ENCODE measurements at regions not wholly inside any gene's neighbourhood (a gene's known extent, or its start where the extent isn't known, plus 50 kb on each side); places are given as distances from the start of the nearest gene placed in this dataset.

DNA sequence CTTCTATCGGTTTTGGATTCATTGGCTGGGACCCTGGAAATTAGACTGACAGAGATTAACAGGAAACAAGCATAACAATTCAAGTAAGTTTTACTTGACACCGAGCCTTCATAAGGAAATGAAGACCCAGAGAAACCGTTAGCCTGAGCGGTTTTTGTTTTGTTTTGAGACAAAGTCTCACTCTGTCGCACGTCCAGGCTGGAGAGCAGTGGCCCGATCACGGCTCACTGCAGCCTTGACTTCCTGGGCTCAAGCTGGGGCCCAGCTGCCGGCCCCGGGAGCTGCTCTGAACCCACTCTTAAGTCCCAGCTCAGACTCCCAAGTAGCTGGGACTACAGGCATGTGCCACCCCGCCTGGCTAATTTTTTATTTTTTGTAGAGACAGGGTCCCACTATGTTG is 321.3 kb downstream of the SEC14L1 start:
- no peak for DNase-seq

- DNase-seq = no peak
Observed at GRCh38 chr17:77462553-77463497, 322.1 kb downstream of the SEC14L1 start.

DNA sequence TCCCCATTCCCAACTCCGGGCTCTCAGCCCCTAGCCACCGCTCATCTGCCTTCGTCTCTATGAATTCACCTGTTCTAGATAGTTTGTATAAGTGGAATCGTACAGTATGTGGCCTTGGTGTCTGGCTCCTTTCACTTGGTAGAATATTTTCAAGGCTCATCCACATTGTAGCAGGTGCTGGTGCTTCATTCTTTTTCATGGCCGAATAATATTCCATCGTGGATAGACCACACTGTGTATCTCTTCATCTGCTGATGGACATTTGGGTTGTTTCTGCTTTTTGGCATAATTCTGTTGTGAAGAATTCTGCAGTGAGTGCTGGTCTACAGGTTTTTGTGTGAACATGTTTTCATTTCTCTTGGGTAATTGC is 324.2 kb downstream of the SEC14L1 start:
- no peak for DNase-seq

DNA sequence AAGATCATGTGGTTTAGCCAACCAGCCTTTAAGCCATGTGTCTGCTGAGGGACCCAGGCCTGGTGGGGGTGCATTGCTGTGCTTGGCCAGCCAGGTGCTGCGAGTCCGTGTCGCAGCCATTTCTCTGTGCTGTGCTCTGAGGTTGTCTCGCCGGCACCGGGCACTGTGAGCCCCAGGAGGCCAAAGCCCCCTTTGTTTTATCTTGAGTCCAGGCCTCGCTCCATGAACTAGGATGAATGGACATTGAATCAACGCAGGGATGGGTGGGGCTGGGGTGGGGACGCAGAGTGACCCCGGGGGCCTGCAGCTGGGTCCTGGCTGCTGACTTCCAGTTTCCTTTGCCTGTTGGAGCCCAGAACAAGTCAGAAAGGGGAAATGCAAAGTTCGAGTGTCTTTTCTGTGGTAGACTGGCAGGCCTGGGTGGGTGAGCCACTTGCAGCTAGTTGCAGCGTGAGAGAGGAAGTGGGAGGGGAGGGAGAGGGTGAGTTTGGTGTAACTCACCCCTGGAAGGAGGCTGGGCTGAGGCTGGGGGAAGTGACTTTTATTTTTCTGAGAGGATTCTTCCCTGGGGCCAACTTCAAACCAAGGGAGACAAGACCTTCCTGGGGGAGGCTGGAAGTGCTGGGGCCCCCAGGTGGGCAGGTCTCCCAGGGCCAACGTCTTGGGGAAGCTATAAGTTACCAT is 324.7 kb downstream of the SEC14L1 start:
- peak; percentile 96 for DNase-seq

GRCh38 chr17:77466140-77466539 is 325.4 kb downstream of the SEC14L1 start:
- DNase-seq = no peak

- no peak for DNase-seq
Observed at GRCh38 chr17:77466596-77467223, 325.9 kb downstream of the SEC14L1 start.

- DNase-seq = no peak
Observed at GRCh38 chr17:77467521-77467920, 326.8 kb downstream of the SEC14L1 start.

- no peak for DNase-seq
Observed at GRCh38 chr17:77468897-77469296, 328.1 kb downstream of the SEC14L1 start.

GRCh38 chr17:77470330-77470786 is 329.6 kb downstream of the SEC14L1 start:
- DNase-seq = no peak

DNA sequence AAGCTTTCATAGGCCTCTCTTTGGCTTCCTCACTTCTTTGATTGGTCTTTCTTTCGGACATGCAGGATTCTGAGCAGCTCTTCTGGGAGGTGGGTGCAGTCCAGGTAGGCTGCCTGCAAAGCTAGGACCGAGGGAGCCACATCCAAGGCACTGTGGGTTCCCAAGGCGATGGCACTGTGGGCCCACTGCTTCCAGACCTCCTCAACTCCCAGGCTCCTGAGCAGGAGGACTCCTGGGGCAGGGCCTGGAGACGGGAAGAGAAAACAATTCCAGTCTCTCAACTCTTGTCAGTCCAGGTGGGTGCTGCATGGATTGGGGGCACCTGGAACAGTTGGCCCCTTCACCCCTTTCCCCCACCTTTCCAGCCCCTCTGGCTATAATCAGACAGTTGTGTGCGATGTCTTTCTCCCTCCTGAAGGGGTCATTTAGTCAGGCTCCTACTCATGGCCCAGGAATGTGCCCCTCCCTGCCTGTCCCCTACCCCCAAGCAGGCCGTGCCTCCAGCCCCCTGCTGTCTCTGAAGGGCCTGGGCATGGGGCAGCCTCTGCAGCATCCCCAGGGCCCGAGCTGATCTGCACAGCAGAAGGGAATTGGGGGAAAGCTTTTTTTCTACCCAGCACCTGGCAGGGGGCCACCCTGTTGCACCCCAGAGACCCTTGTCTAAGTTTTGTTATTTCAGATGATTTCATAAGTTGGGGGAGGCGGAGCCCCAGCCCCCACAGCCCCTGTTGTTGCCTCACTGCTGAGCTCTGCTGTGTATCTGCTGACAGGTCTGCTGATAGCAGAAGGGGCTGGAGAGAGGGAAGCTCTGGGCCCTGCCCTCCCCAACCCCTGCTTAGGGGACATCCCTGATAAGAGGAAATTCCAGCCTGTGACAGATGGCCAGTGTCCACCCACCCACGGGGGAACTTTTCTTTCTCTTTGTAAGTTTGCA is 330.3 kb downstream of the SEC14L1 start:
- DNase-seq = peak; percentile 68 to 92

DNA sequence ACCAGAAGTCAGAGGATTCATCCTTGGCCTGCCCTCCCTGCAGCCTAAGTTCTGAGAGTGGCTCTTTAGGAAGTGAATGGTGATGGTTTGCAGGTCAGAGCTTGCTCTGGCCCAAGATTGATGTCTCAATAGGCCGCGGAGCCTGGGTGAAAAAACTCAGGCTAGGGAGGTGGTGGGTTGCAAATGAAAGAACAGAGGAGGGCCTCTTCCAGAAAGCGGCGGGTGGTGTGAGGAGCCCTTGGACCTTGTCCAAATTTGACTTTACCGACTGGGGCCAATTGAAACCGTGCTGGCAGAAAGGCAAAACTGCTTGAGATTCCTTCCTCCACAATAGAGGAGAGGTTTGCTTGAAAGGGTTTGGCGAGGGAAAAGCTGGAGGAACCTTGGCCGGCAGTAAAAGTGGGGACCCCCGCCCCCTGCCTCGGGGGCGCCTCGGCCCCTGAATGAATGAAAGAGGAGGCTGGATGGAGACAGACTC is 331.3 kb downstream of the SEC14L1 start:
- DNase-seq = peak; percentile 21 to 41

DNA sequence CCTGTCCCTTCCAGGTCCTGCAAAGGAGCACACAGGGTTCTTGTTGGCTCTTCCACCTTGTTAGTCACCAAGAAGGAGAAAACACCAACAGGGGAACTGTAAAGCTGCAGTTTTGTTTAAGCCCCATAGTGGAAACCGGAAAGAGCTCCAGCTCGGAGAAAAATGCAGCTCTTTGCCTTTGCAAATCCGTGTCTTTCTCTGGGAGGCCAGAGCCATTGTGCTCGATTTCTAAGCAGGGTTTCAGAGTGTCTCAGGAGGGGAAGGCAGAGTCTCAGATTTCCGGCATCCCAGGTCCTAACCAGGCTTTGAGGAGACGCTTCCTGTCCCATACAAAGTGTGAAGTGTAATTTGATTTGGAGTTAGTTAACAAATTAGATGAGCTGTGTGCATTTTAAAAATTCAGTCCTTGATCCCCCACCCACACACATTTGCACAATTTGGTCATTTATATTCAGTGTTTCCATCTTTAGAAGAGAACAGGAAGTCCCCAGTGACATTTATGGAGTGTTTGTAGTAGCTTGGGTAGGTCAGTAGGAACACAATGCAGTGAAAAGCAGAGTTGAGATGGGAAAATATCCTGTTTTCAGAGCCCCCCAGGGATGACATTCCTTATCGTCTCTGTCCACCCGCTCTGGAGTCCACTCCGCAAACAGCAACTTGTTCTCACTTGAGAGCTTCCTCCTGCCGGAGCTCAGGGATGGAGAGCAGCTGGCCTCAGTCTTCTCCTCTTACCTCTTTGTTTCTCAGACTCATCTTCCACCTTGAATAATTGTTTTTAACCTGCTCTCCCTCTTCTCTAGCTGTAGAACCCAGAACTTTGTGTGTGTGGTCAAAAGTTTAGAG is 331.9 kb downstream of the SEC14L1 start:
- DNase-seq = peak; percentile 69 to 72

GRCh38 chr17:77473615-77474226 is 333.0 kb downstream of the SEC14L1 start:
- DNase-seq = no peak

DNA sequence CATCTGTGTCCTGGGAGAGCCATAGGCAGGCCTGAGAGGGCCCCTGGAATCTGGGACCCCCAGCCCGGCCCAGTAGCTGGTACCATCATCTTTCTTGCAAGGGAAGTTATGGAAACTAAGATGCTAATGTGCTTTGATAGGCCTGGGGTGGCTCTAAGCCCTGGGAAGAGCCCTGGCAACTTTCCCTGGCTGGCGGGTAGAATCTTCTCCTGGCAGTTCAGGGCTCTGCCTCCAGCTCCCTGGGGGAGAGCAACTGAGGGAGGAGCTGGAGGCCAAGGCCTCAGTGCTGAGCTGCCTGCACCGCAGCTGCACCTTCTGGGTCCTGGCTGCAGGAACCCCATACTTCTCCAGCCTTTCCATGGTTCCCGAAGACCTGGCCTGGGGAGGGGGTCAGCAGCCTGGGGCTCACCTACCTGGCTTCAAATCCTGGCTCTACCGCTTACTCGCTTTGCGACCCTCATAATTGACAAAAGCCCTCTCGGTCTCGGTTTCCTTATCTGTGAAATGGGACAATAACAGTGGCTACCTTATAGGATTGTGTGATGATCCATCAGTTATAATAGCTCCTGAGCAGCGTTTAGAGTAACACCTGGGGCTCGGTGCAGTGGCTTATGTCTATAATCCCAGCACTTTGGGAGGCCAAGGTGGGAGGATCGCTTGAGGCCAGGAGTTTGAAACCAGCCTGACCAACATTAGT is 333.7 kb downstream of the SEC14L1 start:
- DNase-seq = no peak

DNA sequence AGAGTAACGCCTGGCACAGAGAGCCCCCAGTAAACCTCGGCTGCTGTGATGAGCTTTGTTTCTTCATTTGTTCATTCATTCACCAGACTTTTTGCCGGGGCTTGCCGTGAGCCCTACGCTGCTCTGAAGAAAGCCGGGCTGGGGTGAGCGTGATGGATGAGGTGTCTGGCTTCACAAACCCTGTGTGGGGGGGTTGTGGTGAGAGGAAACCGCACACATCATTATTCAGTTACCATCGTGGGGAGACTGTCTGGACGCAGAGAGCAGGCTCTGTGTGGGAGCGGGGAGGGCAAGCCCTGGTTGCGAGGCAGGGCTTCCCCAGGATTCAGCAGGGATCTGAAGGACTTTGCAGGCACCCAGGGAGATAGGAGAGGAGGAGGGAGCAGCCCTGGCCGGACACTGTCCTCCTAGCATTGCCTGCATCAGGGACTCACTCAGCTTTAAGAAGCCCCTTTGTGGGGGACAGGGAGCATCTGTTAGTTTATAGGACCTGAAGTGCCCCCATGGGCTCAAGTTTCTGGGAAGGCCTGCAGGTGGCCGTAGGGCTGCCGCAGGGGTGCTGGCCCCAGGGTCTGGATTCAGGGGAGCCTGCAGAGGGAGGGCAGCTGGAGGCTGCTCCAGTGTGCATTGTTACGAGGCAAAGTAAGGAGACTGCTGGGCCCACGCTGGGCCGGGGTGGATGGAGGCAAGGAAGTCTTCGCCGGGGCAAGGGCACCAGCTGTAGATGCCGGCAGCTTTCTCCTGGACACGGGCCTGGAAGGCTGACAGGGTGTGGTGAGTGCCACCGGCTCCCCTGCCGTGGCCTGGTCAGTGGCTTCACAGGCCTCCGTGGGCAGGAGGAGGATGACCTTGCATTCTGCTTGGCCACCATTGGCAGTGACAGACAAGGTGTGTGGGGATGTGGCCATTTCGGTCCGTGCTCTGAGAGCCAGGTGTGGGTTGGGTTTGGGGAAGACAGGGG is 334.5 kb downstream of the SEC14L1 start:
- DNase-seq = peak in 1 of 2 donors; percentile 69

- no peak for DNase-seq
Observed at GRCh38 chr17:77476006-77476405, 335.2 kb downstream of the SEC14L1 start.

- no peak for DNase-seq
Observed at GRCh38 chr17:77476498-77476897, 335.7 kb downstream of the SEC14L1 start.

DNA sequence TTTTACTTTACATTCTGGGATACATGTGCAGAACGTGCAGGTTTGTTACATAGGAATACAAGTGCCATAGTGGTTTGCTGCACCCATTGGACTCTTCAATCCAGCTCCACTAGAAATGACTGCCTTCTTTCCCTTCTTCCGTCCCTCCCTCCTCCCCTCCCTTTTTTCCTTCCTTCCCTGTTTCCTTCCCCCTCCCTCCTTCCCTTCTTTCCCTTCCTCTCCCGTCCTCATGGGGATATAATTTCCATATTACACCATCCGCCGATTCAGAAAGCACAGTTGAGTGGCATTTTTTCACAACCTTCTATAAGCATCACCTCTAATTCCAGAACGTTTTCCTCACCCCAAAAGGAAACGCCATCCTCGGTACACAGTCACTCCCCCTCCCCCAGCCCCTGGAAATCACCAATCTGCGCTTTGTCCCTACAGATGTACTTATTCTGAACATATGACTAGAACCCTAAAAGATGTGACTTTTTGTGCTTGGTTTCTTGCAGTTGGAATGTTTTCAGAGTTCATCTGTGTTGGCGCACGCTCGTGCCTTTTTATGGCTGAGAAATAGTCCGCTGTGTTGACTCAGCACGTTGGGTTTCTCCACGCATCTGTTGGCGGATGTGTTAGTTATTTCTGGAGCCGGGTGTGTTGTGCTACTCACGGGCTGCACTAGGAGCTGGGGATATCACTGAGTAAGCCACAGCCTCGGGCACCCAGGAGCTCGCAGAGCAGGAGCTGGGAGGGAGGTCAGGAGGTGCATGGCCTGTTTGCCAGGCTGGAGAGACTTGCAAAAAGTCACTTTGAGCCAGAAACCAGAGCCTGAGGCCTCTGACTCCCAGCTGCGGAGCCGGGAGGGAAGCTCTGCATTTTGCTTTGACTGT is 336.4 kb downstream of the SEC14L1 start:
- DNase-seq = no peak

All from inflammatory macrophage (primary cell).